ENCODE measurements at regions not wholly inside any gene's neighbourhood (a gene's known extent, or its start where the extent isn't known, plus 50 kb on each side); places are given as distances from the start of the nearest gene placed in this dataset.
"Not testable (repeated sequence)": the region's sequence is repeated elsewhere in the genome, so short reads cannot be mapped to it uniquely, and the experiment has no call there.

DNA sequence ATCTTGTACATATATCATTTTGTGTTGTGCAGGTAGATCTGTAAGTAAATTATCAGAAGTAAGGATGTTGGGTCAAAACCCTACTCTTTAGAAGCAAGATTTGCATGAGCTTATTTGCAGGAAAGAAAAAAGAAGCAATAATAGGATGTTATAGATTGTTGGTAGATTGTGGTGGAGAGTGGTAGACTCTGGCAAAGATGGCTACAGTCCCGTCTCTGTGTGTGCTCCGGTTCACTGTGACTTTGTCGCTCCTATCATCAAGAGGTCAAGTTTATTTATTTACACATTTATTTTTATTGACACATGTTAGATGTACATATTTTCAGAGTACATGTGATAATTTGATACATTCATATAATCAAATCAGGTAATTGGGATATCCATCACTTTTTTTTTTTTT is 81.0 kb upstream of the NDUFV2 start:
- Histone ChIP-seq H3K4me3 (no peak overlapping the region), H3K27ac (no peak overlapping the region), H3K27me3 (no peaks in the 10 kb centered on the region), H3K36me3 (no peaks in the 10 kb centered on the region), H3K4me1 (ENCODE audit: low read depth) (no peaks in the 10 kb centered on the region), H3K9me3 (ENCODE audit: low read depth) (no peaks in the 10 kb centered on the region)
- TF ChIP-seq, protein P1, sequence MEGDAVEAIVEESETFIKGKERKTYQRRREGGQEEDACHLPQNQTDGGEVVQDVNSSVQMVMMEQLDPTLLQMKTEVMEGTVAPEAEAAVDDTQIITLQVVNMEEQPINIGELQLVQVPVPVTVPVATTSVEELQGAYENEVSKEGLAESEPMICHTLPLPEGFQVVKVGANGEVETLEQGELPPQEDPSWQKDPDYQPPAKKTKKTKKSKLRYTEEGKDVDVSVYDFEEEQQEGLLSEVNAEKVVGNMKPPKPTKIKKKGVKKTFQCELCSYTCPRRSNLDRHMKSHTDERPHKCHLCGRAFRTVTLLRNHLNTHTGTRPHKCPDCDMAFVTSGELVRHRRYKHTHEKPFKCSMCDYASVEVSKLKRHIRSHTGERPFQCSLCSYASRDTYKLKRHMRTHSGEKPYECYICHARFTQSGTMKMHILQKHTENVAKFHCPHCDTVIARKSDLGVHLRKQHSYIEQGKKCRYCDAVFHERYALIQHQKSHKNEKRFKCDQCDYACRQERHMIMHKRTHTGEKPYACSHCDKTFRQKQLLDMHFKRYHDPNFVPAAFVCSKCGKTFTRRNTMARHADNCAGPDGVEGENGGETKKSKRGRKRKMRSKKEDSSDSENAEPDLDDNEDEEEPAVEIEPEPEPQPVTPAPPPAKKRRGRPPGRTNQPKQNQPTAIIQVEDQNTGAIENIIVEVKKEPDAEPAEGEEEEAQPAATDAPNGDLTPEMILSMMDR (IDR thresholded peaks at IDR 0.05; ENCODE audit: low read depth, low read length) = no peak
- no peak for DNase-seq (ENCODE audit: low read depth in 1 of 2, low spot score in 1 of 2)

- Histone ChIP-seq H3K4me3 (no peak overlapping the region), H3K4me1 (ENCODE audit: low read depth) (no peaks in the 10 kb centered on the region), H3K27me3 (no peaks in the 10 kb centered on the region), H3K27ac (no peak overlapping the region), H3K36me3 (no peaks in the 10 kb centered on the region), H3K9me3 (ENCODE audit: low read depth) (no peaks in the 10 kb centered on the region)
- TF ChIP-seq, protein P1 (IDR thresholded peaks at IDR 0.05; ENCODE audit: low read depth, low read length) = no peak
- peak in 1 of 2 donors; percentile 27 for DNase-seq (ENCODE audit: low read depth in 1 of 2, low spot score in 1 of 2)
These were observed 79.9 kb upstream of the NDUFV2 start for GRCh38 chr18:9022397-9023155.

GRCh38 chr18:9024031-9024646 is 78.4 kb upstream of the NDUFV2 start:
- not testable (repeated sequence) for H3K9me3 ChIP-seq (ENCODE audit: low read depth); H3K4me1 ChIP-seq (ENCODE audit: low read depth); H3K36me3 ChIP-seq; DNase-seq (ENCODE audit: low read depth in 1 of 2, low spot score in 1 of 2); H3K4me3 ChIP-seq; H3K27ac ChIP-seq; H3K27me3 ChIP-seq

- Histone ChIP-seq H3K4me1 (ENCODE audit: low read depth) (no peaks in the 10 kb centered on the region), H3K36me3 (no peaks in the 10 kb centered on the region), H3K27me3 (no peaks in the 10 kb centered on the region), H3K9me3 (ENCODE audit: low read depth) (no peaks in the 10 kb centered on the region), H3K27ac (no peak overlapping the region), H3K4me3 (no peak overlapping the region)
- no peak for DNase-seq (ENCODE audit: low read depth in 1 of 2, low spot score in 1 of 2)
- TF ChIP-seq, protein P1 (IDR thresholded peaks at IDR 0.05; ENCODE audit: low read depth, low read length) = no peak
These were observed 77.2 kb upstream of the NDUFV2 start for GRCh38 chr18:9025091-9025838.

- no peaks in the 10 kb centered on the region for H3K9me3 ChIP-seq (ENCODE audit: low read depth)
- no peak overlapping the region for H3K4me3 ChIP-seq
- TF ChIP-seq, protein P1 (IDR thresholded peaks at IDR 0.05; ENCODE audit: low read depth, low read length) = no peak
- no peaks in the 10 kb centered on the region for H3K36me3 ChIP-seq
- no peaks in the 10 kb centered on the region for H3K27me3 ChIP-seq
- peak in 1 of 2 donors; percentile 7 for DNase-seq (ENCODE audit: low read depth in 1 of 2, low spot score in 1 of 2)
- H3K27ac ChIP-seq = no peak overlapping the region
- H3K4me1 ChIP-seq (ENCODE audit: low read depth) = no peaks in the 10 kb centered on the region
These were observed 73.4 kb upstream of the NDUFV2 start for GRCh38 chr18:9029131-9029530.

GRCh38 chr18:9032519-9032918 is 70.0 kb upstream of the NDUFV2 start:
- TF ChIP-seq, protein P1 (IDR thresholded peaks at IDR 0.05; ENCODE audit: low read depth, low read length) = no peak

More at GRCh38 chr18:9032519-9032918, 70.0 kb upstream of the NDUFV2 start:
- Histone ChIP-seq H3K27me3 (no peaks in the 10 kb centered on the region), H3K36me3 (no peaks in the 10 kb centered on the region), H3K4me3 (no peak overlapping the region), H3K27ac (no peak overlapping the region), H3K4me1 (ENCODE audit: low read depth) (no peaks in the 10 kb centered on the region), H3K9me3 (ENCODE audit: low read depth) (no peaks in the 10 kb centered on the region)
- no peak for DNase-seq (ENCODE audit: low read depth in 1 of 2, low spot score in 1 of 2)
